Lung (tissue), 11 donors: ENCODE measurements at regions not wholly inside any gene's neighbourhood (a gene's known extent, or its start where the extent isn't known, plus 50 kb on each side); places are given as distances from the start of the nearest gene placed in this dataset.

Source experiments
- ATAC-seq: fragments of 200-7000 bp; cut with Tn5 transposase; one replicate; pipeline ENCODE4 v1.9.1; 2020; ENCODE audit warnings: moderate number of reproducible peaks; ENCODE audit not compliant: insufficient read depth, low FRiP score
- DNase-seq, 3 donors: peaks; one replicate each; pipeline ENCODE4 v3.0.0-alpha.2; 2013 to 2017
- H3K27ac ChIP-seq, 2 donors: one replicate each; pipeline ENCODE4 v1.5.1; 2013; ENCODE audit warnings: mild to moderate bottlenecking in 2 of 2, moderate library complexity in 2 of 2, control low read depth in 1 of 2, inconsistent platforms in 1 of 2, low read depth in 1 of 2, low read length in 1 of 2
- H3K27me3 ChIP-seq, 3 donors: one replicate each; pipeline ENCODE4 v1.5.1; 2013; ENCODE audit warnings: low read length in 2 of 3; ENCODE audit not compliant: control insufficient read depth in 3 of 3, insufficient read depth in 3 of 3
- H3K36me3 ChIP-seq, 4 donors: one replicate each; pipeline ENCODE4 v1.5.1; 2013; ENCODE audit warnings: low read length in 4 of 4, mild to moderate bottlenecking in 1 of 4, moderate library complexity in 1 of 4; ENCODE audit not compliant: control insufficient read depth in 4 of 4, insufficient read depth in 4 of 4
- H3K4me1 ChIP-seq, 5 donors: one replicate each; pipeline ENCODE4 v1.5.1; 2013; ENCODE audit warnings: low read length in 5 of 5, mild to moderate bottlenecking in 2 of 5, moderate library complexity in 1 of 5; ENCODE audit not compliant: control insufficient read depth in 5 of 5, insufficient read depth in 5 of 5
- H3K4me3 ChIP-seq: one replicate; pipeline ENCODE4 v1.5.1; 2013; ENCODE audit warnings: mild to moderate bottlenecking, control low read depth, moderate library complexity
- H3K9ac ChIP-seq, 2 donors: one replicate each; pipeline ENCODE4 v1.5.1; 2013; ENCODE audit warnings: low read length in 2 of 2, control low read depth in 1 of 2; ENCODE audit not compliant: insufficient read depth in 1 of 2
- H3K9me3 ChIP-seq, 4 donors: one replicate each; pipeline ENCODE4 v1.5.1; 2013; ENCODE audit warnings: low read length in 3 of 4, mild to moderate bottlenecking in 1 of 4, moderate library complexity in 1 of 4; ENCODE audit not compliant: control insufficient read depth in 4 of 4, insufficient read depth in 3 of 4
- WGBS, 2 donors: extraction: QIAGEN DNeasy Blood & Tissue Kit; methylation state at CpG; one replicate each; pipeline ENCODE4 v1.1.7; 2013; 5-methylcytosine and 5-hydroxymethylcytosine counted together
- TF ChIP-seq, protein P1 (sequence below): IDR thresholded peaks from 2 replicates; pipeline ENCODE4 v1.5.1; 2012; ENCODE audit warnings: mild to moderate bottlenecking; ENCODE audit errors: control extremely low read depth, extremely low read depth
- donor health status: control.
- donor health status: control.
- donor health status: Bipolar disorder and iron deficiency.
- donor health status: healthy.
- donor health status: DM: yes; HTN: yes; CAD: no.

DNA sequence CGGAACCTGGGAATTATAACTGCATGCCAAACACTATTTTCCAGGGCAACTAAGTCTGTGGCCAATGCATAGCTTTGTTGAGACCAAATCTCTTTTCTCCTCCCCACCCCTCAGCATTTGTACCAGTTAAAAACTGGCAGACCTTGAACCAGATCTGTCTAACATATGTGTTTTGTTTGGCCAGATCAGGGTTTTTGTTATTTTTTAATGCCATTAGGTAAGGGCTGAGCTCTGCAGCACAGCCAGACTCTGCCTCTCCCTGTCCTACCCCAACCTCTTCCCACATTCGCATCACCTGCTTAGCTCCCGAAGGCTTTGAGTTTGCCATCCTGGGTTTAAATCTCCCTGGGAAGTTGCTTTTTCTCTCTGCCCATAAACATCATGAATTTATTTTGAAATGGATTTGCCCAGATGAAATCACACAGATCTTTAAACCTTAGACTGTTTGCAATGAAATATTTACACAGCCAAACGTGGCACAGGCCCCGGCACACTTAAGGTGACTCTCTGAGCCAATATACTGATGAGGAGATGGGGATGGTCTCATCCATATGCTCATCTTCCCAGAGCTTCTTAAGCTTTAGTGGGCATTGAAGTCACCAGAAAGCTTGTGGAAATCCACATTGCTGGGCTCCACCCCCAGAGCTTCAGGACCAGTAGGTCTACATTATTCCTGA, 54.0 kb upstream of the ALDH1B1 start:
- Histone ChIP-seq H3K36me3 (no peaks in the 10 kb centered on the region), H3K9ac (no peak overlapping the region), H3K27me3 (no peaks in the 10 kb centered on the region), H3K4me3 (no peak overlapping the region), H3K4me1 (peaks cover 0 to 10% (median 0%) of the 10 kb centered on the region in 5 donors), H3K9me3 (no peaks in the 10 kb centered on the region), H3K27ac (no peak overlapping the region)
- WGBS, 2 donors = 83 to 90% methylated on average over 5 of the region's 5 CpGs
- DNase-seq (no peak), ATAC-seq (no peak)
- TF ChIP-seq, protein P1, sequence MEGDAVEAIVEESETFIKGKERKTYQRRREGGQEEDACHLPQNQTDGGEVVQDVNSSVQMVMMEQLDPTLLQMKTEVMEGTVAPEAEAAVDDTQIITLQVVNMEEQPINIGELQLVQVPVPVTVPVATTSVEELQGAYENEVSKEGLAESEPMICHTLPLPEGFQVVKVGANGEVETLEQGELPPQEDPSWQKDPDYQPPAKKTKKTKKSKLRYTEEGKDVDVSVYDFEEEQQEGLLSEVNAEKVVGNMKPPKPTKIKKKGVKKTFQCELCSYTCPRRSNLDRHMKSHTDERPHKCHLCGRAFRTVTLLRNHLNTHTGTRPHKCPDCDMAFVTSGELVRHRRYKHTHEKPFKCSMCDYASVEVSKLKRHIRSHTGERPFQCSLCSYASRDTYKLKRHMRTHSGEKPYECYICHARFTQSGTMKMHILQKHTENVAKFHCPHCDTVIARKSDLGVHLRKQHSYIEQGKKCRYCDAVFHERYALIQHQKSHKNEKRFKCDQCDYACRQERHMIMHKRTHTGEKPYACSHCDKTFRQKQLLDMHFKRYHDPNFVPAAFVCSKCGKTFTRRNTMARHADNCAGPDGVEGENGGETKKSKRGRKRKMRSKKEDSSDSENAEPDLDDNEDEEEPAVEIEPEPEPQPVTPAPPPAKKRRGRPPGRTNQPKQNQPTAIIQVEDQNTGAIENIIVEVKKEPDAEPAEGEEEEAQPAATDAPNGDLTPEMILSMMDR = no peak

GRCh38 chr9:38337706-38338264, 54.7 kb upstream of the ALDH1B1 start:
- H3K4me3 ChIP-seq = no peak overlapping the region
- H3K4me1 ChIP-seq = peaks cover 0 to 10% (median 0%) of the 10 kb centered on the region in 5 donors
- no peaks in the 10 kb centered on the region for H3K9me3 ChIP-seq
- no peak overlapping the region for H3K9ac ChIP-seq
- no peaks in the 10 kb centered on the region for H3K27me3 ChIP-seq
- TF ChIP-seq, protein P1 = no peak
- no peaks in the 10 kb centered on the region for H3K36me3 ChIP-seq
- WGBS, 2 donors = 88 to 95% methylated on average over 9 of the region's 9 CpGs
- ATAC-seq (no peak), DNase-seq (no peak)
- no peak overlapping the region for H3K27ac ChIP-seq

- Histone ChIP-seq H3K36me3 (no peaks in the 10 kb centered on the region), H3K27ac (no peak overlapping the region), H3K27me3 (no peaks in the 10 kb centered on the region), H3K9ac (no peak overlapping the region), H3K4me3 (no peak overlapping the region), H3K9me3 (no peaks in the 10 kb centered on the region), H3K4me1 (peaks cover 0 to 10% (median 0%) of the 10 kb centered on the region in 5 donors)
- ATAC-seq = no peak
- TF ChIP-seq, protein P1 = no peak
- WGBS, 2 donors = 87 to 94% methylated on average over 7 of the region's 7 CpGs
- no peak for DNase-seq
These were observed 55.3 kb upstream of the ALDH1B1 start for GRCh38 chr9:38337181-38337580.
